Keratinocyte (primary cell): ENCODE measurements at regions not wholly inside any gene's neighbourhood (a gene's known extent, or its start where the extent isn't known, plus 50 kb on each side); places are given as distances from the start of the nearest gene placed in this dataset.

Experiments used
- DNase-seq: peaks from one replicate; pipeline ENCODE4 v3.0.0-alpha.2; 2011; ENCODE audit warnings: low read depth, missing footprints, low spot score
- FAIRE-seq: peaks from 2 replicates; lab custom pipeline; 2011; peaks lifted over from hg19 to GRCh38; lab: Jason Lieb, UNC
- H2AFZ ChIP-seq: 2 replicates; pipeline ENCODE4 v1.6.0; 2012; ENCODE audit warnings: low read length, control low read depth, inconsistent platforms; ENCODE audit not compliant: control insufficient read depth
- H3K27ac ChIP-seq: 2 replicates; pipeline ENCODE4 v1.5.1; 2011; ENCODE audit warnings: low read length; ENCODE audit not compliant: control insufficient read depth, insufficient read depth
- H3K27me3 ChIP-seq: 3 replicates; pipeline ENCODE4 v1.6.0; 2011; ENCODE audit warnings: low read length; ENCODE audit not compliant: control insufficient read depth, insufficient read depth; ENCODE audit errors: extremely low read depth
- H3K36me3 ChIP-seq, 2 experiments: 2 replicates in 1 of 2; 3 replicates in 1 of 2; pipeline ENCODE4 v1.5.1; 2011; ENCODE audit warnings: low read length in 2 of 2, mild to moderate bottlenecking in 1 of 2; ENCODE audit not compliant: control insufficient read depth in 2 of 2, insufficient read depth in 2 of 2; ENCODE audit errors: extremely low read depth in 1 of 2
- H3K4me1 ChIP-seq: 3 replicates; pipeline ENCODE4 v1.5.1; 2011; ENCODE audit warnings: low read length; ENCODE audit not compliant: control insufficient read depth, insufficient read depth; ENCODE audit errors: extremely low read depth
- H3K4me2 ChIP-seq: 3 replicates; pipeline ENCODE4 v1.6.0; 2011; ENCODE audit warnings: low read depth, low read length; ENCODE audit not compliant: control insufficient read depth, insufficient read depth; ENCODE audit errors: extremely low read depth
- H3K4me3 ChIP-seq, 3 experiments: fragments of 200-600 bp in 1 of 3; sonication (generic) in 1 of 3; 2 replicates in 2 of 3; 3 replicates in 1 of 3; pipeline ENCODE4 v1.5.1; 2011 to 2016; ENCODE audit warnings: low read length in 3 of 3, mild to moderate bottlenecking in 3 of 3, control low read depth in 2 of 3, inconsistent platforms in 1 of 3, low read depth in 1 of 3, mixed read lengths in 1 of 3, mixed run types in 1 of 3, moderate library complexity in 1 of 3; ENCODE audit not compliant: control insufficient read depth in 2 of 3, insufficient read depth in 2 of 3; ENCODE audit errors: extremely low read depth in 1 of 3
- H3K79me2 ChIP-seq: 2 replicates; pipeline ENCODE4 v1.6.0; 2012; ENCODE audit warnings: low read length; ENCODE audit not compliant: control insufficient read depth, insufficient read depth
- H3K9ac ChIP-seq: 3 replicates; pipeline ENCODE4 v1.6.0; 2011; ENCODE audit warnings: low read length; ENCODE audit not compliant: control insufficient read depth, insufficient read depth; ENCODE audit errors: extremely low read depth
- H3K9me1 ChIP-seq: 3 replicates; pipeline ENCODE4 v1.6.0; 2011; ENCODE audit warnings: low read length; ENCODE audit not compliant: control insufficient read depth, insufficient read depth; ENCODE audit errors: extremely low read depth
- H3K9me3 ChIP-seq: 2 replicates; pipeline ENCODE4 v1.5.1; 2012; ENCODE audit warnings: low read depth, low read length; ENCODE audit not compliant: control insufficient read depth
- H4K20me1 ChIP-seq: 3 replicates; pipeline ENCODE4 v1.6.0; 2011; ENCODE audit warnings: low read length; ENCODE audit not compliant: control insufficient read depth, insufficient read depth; ENCODE audit errors: extremely low read depth
- EZH2 ChIP-seq: IDR thresholded peaks from one replicate; pipeline ENCODE4 v1.6.1; 2012; ENCODE audit warnings: inconsistent platforms, mild to moderate bottlenecking, low read length, moderate library complexity
- dilution Hi-C: fragments of 300-500 bp; cut with MboI; formaldehyde crosslinking; loops from one replicate; pipeline ENCODE4 v1.7.0; 2020; ENCODE audit warnings: low sequenced_read_pairs; ENCODE audit not compliant: extremely low pct_ligation_motif_present
- TF ChIP-seq, protein P1 (sequence below), 3 experiments: IDR thresholded peaks in 1 of 3; conservative IDR thresholded peaks in 1 of 3; optimal IDR thresholded peaks in 1 of 3; 2 replicates in 2 of 3; 3 replicates in 1 of 3; pipeline versions ENCODE3 to v1.5.1; 2011; ENCODE audit warnings: low read length in 3 of 3, mild to moderate bottlenecking in 3 of 3, moderate library complexity in 2 of 3, control low read depth in 1 of 3, inconsistent platforms in 1 of 3; ENCODE audit not compliant: insufficient read depth in 2 of 3; ENCODE audit errors: extremely low read depth in 1 of 3

GRCh38 chr13:26946684-26947343 is 186.2 kb upstream of the GPR12 start:
- H2AFZ ChIP-seq: no peak overlapping the region
- no peaks in the 10 kb centered on the region for H3K36me3 ChIP-seq
- H3K9me3 ChIP-seq: no peaks in the 10 kb centered on the region
- no peak for DNase-seq
- H3K27ac ChIP-seq: no peak overlapping the region
- dilution Hi-C loops: no loop called here
- no peaks in the 10 kb centered on the region for H3K9me1 ChIP-seq
- no peaks in the 10 kb centered on the region for H3K27me3 ChIP-seq
- no peak overlapping the region for H3K4me3 ChIP-seq
- no peak for TF ChIP-seq EZH2
- TF ChIP-seq, protein P1, sequence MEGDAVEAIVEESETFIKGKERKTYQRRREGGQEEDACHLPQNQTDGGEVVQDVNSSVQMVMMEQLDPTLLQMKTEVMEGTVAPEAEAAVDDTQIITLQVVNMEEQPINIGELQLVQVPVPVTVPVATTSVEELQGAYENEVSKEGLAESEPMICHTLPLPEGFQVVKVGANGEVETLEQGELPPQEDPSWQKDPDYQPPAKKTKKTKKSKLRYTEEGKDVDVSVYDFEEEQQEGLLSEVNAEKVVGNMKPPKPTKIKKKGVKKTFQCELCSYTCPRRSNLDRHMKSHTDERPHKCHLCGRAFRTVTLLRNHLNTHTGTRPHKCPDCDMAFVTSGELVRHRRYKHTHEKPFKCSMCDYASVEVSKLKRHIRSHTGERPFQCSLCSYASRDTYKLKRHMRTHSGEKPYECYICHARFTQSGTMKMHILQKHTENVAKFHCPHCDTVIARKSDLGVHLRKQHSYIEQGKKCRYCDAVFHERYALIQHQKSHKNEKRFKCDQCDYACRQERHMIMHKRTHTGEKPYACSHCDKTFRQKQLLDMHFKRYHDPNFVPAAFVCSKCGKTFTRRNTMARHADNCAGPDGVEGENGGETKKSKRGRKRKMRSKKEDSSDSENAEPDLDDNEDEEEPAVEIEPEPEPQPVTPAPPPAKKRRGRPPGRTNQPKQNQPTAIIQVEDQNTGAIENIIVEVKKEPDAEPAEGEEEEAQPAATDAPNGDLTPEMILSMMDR (optimal IDR thresholded peaks at IDR 0.05 in 1 of 3, IDR thresholded peaks at IDR 0.05 in 1 of 3, conservative IDR thresholded peaks at IDR 0.05 in 1 of 3; ENCODE audit: extremely low read depth in 1 of 3, insufficient read depth in 2 of 3, low read length in 3 of 3): peak in 2 of 3 experiments; percentile 54 to 59
- H4K20me1 ChIP-seq: no peaks in the 10 kb centered on the region
- H3K79me2 ChIP-seq: no peaks in the 10 kb centered on the region
- H3K4me2 ChIP-seq: no peak overlapping the region
- H3K4me1 ChIP-seq: no peaks in the 10 kb centered on the region
- H3K9ac ChIP-seq: no peak overlapping the region
- no peak for FAIRE-seq

DNA sequence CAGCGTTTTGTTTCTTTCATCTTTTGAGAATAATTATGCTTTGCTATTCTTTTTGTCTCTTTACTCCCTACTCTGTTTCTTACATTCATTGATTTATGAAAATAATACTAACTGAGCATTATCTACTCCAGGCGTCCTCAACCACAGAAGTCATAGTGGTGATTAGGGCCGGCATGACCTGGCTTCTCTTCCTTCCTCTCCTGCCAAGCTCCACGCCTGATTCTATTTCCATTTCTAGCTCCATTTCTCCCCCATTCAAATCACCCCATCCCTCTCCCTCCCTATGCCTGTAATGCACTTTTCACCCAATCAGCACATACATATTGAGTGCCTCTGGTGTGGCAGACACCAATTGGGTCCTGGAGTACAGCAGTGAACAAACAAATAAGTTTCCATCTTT is 183.2 kb upstream of the GPR12 start:
- H3K27ac ChIP-seq: no peak overlapping the region
- no peaks in the 10 kb centered on the region for H3K36me3 ChIP-seq
- no peaks in the 10 kb centered on the region for H3K4me1 ChIP-seq
- H4K20me1 ChIP-seq: no peaks in the 10 kb centered on the region
- H3K4me3 ChIP-seq: no peak overlapping the region
- H2AFZ ChIP-seq: no peak overlapping the region
- no peaks in the 10 kb centered on the region for H3K9me1 ChIP-seq
- FAIRE-seq: no peak
- no peak overlapping the region for H3K4me2 ChIP-seq
- DNase-seq: no peak
- no peak overlapping the region for H3K9ac ChIP-seq
- dilution Hi-C loops: no loop called here
- peaks cover 4% of the 10 kb centered on the region for H3K27me3 ChIP-seq
- H3K9me3 ChIP-seq: no peaks in the 10 kb centered on the region
- TF ChIP-seq, protein P1 (optimal IDR thresholded peaks at IDR 0.05 in 1 of 3, IDR thresholded peaks at IDR 0.05 in 1 of 3, conservative IDR thresholded peaks at IDR 0.05 in 1 of 3; ENCODE audit: extremely low read depth in 1 of 3, insufficient read depth in 2 of 3, low read length in 3 of 3): no peak
- TF ChIP-seq EZH2: no peak
- H3K79me2 ChIP-seq: no peaks in the 10 kb centered on the region
